Brain pericyte (primary cell): ENCODE measurements at regions not wholly inside any gene's neighbourhood (a gene's known extent, or its start where the extent isn't known, plus 50 kb on each side); places are given as distances from the start of the nearest gene placed in this dataset.

ENCODE experiments used
- DNase-seq: peaks from one replicate; pipeline ENCODE4 v3.0.0-alpha.2; 2012; ENCODE audit warnings: low read depth, low spot score

DNA sequence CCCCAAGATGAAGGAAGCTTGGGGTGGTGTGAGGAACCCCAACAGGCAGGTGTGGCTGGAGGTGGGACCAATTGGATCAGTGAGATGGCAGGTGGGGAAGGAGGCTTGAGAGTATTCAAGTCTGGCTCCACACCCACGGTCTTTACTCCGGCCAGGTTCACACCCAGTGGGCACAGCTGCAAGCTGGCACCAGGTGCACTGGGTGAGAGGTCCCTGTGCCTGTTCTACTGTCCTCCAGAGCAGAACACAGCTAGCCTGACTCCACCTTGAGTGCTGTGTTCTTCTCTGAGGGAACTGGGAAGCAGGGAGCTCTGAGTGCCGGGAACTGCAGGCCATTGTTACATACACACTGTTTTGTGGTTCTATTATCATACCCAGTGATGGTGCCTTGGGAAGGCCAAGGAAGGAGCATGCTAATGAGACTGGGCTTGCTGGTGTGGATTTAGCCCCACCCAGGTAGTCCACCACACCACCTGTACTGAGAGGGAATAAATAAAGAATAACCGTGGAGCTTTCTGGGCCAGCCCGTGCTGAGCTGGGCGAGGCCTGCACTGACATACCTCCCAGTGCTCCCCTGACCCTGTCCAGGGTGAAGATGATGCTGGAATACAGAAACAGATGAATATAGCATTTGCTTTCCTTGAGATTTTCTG is 93.4 kb downstream of the ABHD5 start:
- no peak for DNase-seq

DNA sequence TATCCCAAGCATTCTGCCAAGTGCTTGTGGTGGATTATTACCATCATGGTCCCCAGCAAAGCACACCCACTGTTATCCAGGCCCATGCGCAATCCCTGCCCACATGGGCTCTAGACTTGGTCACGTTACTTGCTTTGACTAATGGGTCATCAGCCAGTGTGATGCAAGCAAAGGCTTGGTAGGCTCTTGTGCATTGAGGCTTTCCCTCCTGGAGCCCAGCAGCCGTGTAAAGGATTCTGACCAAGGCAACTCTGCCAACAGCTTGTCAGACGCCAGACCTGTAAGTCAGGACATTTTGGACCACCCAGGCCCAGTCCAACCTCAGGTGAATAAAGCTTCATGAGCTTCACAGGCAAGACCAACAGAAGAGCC is 93.9 kb downstream of the ABHD5 start:
- no peak for DNase-seq

DNA sequence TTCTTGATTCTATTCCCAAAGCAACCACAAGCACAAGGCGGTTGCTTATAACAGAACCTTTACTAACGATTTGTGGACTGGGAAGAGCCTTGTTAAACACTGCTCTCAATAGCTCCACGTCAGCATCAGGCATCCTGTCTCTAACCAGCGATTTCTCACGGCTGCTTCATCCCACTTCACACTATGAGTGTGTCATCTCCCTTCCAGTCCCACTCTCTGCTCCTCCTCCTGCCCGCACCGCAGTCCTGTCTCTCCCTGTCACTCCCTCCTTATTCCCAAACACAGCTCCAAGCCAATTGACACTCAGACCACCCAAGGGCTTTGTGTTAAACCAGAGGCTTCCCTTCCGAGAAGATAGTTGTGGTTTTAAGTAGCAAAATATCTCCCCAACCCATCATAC is 94.8 kb downstream of the ABHD5 start:
- DNase-seq: no peak

DNA sequence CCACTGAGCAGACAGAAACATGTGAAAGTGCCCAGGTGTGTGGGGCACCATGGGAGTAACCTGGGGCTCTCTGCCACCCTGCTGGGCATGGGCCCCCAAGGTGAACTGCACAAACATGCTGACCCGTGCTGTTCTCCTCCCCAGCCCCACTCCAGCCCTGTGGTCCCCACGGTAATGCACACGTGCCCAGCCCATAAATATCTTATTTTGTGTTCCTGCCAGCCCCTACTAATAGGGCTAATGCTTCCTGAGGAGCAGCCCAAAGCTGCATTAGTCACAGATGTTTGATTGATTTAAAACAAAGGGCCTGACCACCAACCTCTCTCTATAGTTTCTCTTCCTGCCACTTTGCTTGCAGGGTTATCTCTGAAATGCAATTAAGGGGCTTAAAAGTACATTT is 95.4 kb downstream of the ABHD5 start:
- DNase-seq: no peak

DNA sequence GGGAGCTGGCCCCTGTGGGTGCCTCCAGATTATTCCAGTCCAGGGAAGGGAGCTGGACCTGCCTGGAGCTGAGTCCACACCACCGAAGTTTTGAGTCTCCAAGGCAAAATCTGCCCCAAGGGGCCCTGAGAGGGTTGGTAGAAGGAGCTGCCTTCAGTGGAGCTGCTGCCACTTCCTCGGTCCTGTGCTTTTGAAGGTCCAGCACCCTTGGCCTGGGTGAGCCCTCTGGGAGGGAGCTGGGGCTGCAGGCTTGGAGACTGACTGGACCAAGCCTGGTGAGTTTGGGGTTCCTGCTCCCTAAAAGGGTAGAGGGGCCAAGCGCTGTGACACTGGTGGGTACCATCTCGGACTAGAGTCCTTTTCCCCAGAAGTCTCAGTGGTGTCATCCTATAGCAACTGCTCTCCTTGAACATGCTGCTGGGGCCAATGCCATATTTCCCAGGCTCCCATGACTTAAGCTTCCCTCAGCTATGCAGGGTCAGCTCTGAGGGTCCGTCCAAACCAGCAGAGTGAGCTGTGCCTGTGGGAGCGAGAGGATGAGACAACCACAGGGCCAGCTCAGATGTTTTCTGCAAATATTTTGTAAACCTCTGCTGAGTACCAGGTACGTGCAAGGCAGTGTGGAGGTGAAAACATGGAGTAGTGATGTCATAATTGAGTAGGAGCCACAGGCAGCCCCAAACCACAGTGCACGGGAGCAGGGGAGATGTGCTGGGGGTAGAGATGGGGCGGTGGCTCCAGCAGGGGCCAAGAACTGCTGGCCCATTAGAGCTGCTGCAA is 96.0 kb downstream of the ABHD5 start:
- DNase-seq: no peak

DNA sequence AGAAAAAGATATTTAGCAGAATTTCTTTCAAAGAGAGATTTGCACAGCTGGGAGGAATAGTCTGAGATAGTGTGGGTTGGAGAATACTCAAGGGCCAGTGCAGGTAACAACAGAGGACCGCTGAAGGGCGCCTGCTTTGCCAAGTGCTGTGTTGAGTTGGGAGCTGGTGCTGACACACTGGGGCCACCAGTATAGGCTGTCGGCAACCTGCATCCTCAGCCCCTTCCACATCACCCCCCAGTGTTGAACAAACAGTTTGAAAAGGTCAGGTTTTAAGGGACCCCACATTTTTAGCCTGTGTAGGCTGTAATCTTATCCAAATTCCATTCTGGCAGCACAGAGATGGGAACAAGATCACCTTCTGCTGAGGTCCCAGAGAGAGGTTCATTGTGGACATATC is 96.6 kb downstream of the ABHD5 start:
- no peak for DNase-seq

DNA sequence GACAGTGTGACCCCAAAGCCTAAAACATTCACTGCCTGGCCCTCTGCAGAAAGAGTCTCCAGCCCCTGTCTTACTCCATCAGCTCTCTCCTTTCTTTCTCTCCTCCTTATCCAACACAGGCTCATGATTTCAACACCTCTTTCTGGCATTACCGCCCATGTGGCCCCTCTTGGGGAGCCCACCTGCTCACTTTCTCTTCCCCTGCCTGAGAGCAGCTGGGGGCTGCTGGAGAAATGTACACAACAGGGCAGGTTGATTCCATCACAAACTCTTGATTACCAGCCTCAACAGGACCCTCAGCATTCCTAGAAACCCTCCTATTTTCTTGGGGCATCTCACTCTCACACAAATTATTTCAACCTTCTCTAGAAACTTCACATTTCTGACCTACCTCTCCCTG is 98.3 kb downstream of the ABHD5 start:
- no peak for DNase-seq

DNA sequence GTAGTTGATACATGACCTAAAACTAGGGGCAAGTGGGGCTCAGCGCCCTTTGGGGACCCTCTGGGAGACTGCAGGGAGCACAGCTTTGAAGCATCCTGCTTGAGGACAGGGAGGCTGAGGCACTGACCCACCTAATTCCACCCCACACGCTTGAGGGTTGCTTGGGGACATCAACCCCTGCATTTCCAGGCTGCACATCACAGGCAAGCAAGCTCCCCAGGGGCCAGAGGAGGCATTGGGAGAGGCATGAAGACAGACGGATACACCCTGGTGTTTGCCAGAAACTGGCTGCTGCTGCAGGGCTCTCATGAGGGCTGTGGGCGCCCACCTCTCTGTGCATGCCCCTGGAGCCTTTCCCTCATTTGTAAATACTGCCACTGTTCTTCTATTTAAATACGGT is 99.3 kb downstream of the ABHD5 start:
- no peak for DNase-seq

DNA sequence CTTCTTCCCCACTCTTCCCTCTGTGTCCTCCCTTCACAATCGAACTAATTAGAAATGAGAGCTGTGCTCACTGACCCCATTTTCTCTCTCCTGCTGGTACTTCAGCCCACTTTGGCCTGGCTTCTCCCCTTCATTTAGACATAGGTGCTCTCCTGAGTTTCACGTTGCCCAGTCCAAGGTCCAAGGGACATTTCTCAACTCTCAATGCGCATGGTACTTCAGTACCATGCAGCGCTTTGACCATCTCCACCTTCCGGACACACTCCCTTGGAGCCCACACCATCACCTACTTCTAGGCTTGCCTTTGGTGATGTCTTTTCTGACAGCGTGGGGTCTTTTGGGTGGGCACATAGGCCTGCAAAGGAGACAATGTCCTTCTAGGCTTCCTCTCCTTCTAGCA is 99.7 kb downstream of the ABHD5 start:
- DNase-seq: no peak

DNA sequence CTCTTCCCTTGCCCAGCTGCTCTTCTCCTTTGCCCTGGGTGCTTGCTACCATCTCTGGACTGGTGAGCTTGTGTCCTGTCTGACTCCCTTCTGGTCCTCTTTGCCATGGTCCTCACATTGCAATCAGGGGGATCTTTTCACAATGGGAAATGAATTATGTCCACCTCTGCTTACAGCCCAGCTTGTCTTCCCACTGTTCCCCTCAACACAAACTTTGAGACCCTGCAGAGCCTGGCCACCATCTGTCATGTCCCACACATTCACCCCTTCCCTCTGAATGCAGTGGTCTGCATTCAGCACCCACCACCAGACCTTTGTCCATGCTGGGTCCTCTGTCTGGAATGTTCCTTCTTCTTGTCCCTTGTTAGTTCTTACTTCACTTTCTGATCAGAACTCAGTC is 100.5 kb downstream of the ABHD5 start:
- no peak for DNase-seq

DNA sequence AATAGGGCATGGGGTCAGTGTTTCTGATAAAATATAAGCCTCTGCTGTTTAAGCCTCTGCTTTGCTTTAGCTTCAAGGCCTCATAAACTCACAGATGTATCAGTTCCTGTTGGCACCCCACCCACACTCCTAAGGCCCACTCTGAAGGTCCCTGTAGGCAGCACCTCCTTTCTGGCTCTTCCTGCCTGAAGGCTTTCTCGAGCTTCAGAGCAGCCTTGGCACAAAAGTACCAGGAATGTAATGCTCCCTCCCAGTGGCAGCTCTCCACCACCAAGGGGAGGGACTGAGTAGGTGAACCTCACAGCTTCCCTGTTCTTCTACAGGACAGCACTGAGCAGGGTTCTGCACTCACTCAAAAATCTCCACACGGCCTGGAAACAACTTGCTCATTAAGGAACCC is 102.2 kb downstream of the ABHD5 start:
- no peak for DNase-seq

DNA sequence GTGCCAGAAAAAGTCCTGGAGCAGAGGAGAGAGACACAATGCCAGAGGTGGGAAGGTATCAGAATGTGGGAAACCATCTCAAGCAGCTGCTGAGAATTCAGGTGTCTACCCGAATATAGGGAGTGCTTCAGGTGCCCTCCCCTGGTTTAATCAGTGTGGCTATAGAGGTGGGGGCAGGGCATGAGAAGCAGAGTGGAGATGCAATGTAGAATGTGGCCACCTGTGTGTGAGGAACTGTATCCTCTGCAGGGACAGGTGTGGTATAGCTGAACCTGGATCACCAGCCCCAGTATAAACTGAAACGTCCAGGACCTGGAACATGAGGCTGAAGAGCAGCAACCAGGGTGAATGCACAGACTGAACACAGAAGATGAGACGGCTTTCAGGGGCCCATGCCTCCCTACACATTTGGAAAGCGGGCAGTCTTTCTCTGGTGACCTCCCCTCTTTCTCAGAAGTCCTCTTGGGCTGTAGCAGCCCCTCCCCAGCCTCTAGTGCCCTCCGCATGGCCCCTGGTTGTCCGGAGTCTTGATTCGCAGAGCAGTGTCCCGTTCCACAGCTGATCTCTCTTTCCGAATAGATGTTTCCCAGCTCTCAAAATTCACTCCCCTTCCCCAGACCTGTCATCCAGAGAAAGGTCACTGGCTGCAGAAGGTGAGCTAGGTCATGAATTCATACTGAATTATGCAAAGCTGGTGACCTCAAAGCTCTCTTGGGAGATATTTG is 103.1 kb downstream of the ABHD5 start:
- no peak for DNase-seq

DNA sequence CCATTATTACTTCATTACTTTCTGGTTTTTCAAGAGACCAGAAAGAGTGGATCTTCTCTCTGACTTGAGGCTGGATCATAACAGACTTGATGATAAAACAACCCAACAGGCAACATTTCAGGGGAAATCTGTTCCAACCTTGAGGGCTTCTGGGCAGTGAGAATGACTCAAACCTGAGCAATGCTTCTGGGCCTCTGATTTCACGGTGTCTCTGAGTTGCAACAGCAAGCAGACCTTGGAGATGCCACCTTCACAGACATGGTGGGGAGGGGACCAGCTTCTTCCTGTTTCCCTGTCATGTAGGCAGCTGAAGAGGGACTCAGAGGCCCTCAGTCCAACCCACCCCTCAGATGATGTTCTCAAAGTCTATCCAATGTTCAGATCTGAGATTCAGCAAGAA is 104.0 kb downstream of the ABHD5 start:
- DNase-seq: no peak

DNA sequence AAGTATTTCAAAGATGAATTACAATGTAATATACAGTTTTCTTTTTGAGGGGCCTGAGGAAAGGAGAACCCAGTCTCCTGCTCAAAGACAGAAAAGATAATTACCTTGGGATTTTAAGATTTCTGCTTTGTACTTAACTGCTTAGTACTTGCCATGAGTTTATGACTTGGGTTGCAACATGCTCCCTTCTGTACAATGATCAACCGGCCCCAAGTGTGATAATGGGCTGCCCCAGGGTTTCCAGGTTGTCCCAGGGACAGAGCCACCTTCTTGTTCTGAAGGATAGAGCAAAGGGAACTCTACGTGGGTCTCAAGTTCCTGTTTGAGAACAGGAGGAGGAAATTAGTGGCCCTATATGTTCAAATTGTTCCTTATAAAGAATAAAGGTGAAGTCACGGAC is 104.8 kb downstream of the ABHD5 start:
- no peak for DNase-seq

DNA sequence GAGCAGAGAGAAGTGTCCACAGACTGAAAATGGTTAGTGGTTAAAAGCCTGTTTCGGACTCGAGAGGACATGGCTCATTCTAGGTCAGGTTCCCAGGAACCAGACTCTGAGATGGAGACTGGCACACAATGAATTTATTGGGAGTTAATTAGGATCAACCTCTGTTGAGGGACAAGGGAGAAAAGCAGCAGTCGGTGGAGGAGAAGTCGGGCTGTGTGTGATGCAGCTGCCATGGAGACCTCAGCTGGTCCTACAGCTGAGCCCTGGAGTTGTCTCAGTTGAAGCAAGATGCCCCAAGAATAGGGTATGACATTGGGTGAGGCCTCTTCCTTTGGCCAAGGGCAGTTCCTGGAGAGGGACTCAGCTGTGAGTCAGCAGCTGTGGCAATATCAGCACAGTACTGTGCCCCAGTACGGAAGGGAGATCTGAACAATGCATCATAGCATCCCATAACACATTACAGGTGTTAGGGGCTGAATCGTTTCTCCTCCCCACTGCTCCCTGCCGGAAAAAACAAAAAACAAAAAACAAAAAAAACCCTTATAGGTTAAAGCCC is 105.4 kb downstream of the ABHD5 start:
- DNase-seq: no peak

DNA sequence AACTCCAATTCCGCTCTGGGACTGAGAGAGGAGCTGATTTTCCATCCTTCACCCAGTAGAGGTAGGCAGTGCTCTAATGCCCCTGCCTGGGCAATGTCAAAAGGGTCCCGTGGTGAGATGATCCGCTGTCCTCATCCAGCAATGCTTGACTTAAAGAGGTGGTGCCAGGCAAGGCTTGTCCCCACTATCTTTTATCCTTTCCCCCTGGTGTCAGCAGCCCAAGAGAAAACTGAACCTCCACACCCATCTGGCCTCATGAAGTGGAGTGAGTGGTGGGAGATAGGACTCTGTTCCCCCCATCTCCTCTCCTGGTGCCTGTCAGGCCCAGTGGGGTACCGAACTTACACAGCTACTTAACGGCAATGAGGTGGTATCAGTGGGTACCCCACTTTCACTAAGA is 107.1 kb downstream of the ABHD5 start:
- DNase-seq: no peak

DNA sequence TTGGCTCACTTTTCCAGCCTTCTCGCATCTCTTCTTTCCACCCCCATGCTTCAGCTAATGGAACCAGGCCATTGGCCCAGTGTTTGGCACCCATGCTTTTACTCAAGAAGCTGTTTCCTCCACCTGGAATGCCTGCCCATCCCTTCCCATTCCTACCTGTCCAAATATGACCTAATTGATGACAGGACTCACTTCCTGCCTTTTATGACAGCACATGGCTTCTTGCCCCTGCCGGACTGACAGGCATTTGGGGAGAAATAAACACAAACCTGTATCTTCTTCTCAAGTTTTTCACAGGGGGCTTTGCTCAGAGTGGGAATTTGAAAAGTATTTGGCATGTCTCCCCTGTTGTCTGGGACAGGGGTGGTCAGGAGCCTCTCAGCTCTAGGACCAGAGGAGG is 120.1 kb downstream of the ABHD5 start:
- DNase-seq: no peak

DNA sequence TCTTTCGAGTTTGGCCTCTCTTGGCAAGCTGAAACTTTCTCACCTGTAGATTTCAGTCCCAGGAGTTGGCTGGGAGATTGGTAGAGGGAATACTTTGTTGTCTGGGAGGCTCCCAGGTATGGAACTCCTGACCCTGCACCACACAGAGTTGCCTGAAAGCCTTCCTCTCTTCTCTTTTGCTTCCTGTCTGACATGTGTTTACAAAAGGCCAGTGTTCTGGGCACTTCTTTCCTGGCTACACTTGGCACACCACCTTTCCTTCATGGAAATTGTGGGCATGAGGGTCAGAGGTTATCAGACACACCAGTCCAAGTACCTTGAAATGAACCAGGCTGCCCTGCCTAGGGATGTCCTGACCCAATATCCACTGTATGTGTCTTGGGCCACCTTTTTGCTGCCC is 123.7 kb downstream of the ABHD5 start:
- no peak for DNase-seq

DNA sequence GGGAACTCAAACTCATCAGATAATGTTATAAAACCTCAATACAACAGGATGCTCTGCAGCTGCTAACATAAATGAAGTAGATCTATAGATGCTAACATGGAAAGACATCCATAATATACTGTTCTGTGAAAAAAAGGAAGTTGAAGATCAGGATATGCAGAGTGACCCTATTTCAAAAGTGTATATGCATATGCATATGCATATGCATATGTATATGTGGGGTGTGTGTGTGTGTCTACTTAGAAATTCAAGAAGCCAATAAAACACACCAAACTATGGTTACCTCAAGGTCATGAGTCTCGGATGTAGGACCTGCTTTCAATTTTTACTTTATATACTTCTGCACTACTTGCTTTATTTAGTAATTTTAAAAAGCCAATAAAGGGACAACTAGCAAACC is 125.6 kb downstream of the ABHD5 start:
- DNase-seq: no peak

DNA sequence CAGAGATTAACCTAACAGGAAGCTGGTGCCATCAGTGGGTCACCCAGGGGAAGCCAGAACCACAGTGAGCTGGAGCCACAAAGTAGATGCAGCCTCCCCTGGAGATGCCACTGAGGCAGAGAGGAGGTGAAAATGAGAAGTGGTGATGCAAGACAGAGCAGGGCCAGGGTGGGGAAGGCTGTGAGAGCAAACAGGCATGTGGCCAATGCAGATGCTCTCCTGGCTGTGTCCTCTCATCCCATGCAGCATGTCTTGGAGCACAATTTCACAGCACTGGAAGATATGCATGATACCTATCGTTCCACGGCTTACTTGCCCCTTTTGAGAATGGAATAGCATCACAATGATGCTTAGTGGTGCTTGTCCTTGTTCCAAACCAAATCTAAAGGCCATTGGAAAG is 126.3 kb downstream of the ABHD5 start:
- no peak for DNase-seq

DNA sequence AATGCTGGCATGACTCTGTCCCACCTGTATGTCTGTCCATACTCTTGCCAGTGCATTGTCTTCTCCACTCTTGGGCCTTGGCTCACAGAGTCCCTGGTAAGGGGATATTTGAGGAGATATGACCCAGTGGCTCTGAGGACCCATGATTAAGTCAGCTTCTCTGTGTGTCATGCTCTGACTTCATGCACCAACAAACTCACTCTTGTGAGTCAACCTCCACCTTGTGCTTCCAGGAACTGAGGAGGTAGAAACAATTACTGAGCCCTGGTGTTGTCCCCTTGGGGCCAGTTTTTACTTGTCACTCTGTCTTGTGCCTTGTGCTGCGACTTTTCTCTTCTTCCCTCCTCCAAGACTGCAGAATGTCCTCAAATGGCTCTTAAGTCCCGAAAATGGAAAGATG is 127.1 kb downstream of the ABHD5 start:
- no peak for DNase-seq

DNA sequence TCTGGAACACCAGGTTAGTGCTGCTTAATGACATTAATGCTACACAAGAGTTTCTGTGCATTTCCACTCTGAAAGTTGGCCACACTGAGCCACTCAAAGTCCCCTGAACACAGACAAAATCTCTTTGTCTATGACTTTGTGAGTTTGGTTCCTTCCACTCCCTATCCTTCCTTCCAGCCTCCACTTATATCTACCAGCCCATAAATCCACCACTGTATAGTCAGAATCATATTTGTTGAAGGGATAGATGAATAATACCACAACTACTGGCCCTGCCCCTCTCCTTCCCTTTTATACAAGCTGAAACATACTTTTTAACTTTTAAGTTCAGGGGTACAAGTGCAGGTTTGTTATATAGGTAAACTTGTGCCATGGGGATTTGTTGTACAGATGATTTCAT is 127.5 kb downstream of the ABHD5 start:
- no peak for DNase-seq
